ENCODE measurements at regions not wholly inside any gene's neighbourhood (a gene's known extent, or its start where the extent isn't known, plus 50 kb on each side); places are given as distances from the start of the nearest gene placed in this dataset.

- 86 to 90% methylated on average over 2 of the region's 2 CpGs for WGBS, 2 donors
- H3K4me1 ChIP-seq: peaks cover 0 to 12% (median 5%) of the 10 kb centered on the region in 4 donors
- intact Hi-C loops (cut with DNase I): no loop called here
- H3K9me3 ChIP-seq: no peaks in the 10 kb centered on the region
- H3K36me3 ChIP-seq: no peaks in the 10 kb centered on the region
- TF ChIP-seq, protein P1, sequence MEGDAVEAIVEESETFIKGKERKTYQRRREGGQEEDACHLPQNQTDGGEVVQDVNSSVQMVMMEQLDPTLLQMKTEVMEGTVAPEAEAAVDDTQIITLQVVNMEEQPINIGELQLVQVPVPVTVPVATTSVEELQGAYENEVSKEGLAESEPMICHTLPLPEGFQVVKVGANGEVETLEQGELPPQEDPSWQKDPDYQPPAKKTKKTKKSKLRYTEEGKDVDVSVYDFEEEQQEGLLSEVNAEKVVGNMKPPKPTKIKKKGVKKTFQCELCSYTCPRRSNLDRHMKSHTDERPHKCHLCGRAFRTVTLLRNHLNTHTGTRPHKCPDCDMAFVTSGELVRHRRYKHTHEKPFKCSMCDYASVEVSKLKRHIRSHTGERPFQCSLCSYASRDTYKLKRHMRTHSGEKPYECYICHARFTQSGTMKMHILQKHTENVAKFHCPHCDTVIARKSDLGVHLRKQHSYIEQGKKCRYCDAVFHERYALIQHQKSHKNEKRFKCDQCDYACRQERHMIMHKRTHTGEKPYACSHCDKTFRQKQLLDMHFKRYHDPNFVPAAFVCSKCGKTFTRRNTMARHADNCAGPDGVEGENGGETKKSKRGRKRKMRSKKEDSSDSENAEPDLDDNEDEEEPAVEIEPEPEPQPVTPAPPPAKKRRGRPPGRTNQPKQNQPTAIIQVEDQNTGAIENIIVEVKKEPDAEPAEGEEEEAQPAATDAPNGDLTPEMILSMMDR (IDR thresholded peaks at IDR 0.05): no peak
- TF ChIP-seq POLR2AphosphoS5 (IDR thresholded peaks at IDR 0.05) (no peak), POLR2A (IDR thresholded peaks at IDR 0.05) (no peak), EP300 (IDR thresholded peaks at IDR 0.05) (no peak)
- H3K27ac ChIP-seq: no peak overlapping the region
- H3K4me3 ChIP-seq: no peak overlapping the region
- DNase-seq: no peak
- no peaks in the 10 kb centered on the region for H3K27me3 ChIP-seq
Observed at GRCh38 chr13:80888390-80888789, 547.5 kb upstream of the SPRY2 start.

- H3K4me3 ChIP-seq: no peak overlapping the region
- intact Hi-C loops (cut with DNase I): no loop called here
- no peaks in the 10 kb centered on the region for H3K36me3 ChIP-seq
- peaks cover 0 to 28% (median 7%) of the 10 kb centered on the region in 4 donors for H3K4me1 ChIP-seq
- no peaks in the 10 kb centered on the region for H3K27me3 ChIP-seq
- H3K27ac ChIP-seq: no peak overlapping the region
- DNase-seq: no peak
- TF ChIP-seq POLR2A (IDR thresholded peaks at IDR 0.05): no peak
- no peak for TF ChIP-seq EP300 (IDR thresholded peaks at IDR 0.05)
- no peak for TF ChIP-seq POLR2AphosphoS5 (IDR thresholded peaks at IDR 0.05)
- TF ChIP-seq, protein P1 (IDR thresholded peaks at IDR 0.05): no peak
- H3K9me3 ChIP-seq: no peaks in the 10 kb centered on the region
- WGBS, 2 donors: 21 to 66% methylated on average over 1 of the region's 1 CpG
Observed at GRCh38 chr13:80884056-80884785, 543.3 kb upstream of the SPRY2 start.

- Histone ChIP-seq H3K4me1 (peaks cover 0 to 28% (median 6%) of the 10 kb centered on the region in 4 donors), H3K9me3 (no peaks in the 10 kb centered on the region), H3K27ac (no peak overlapping the region), H3K4me3 (no peak overlapping the region), H3K27me3 (no peaks in the 10 kb centered on the region), H3K36me3 (no peaks in the 10 kb centered on the region)
- no peak for TF ChIP-seq EP300 (IDR thresholded peaks at IDR 0.05)
- intact Hi-C loops (cut with DNase I): no loop called here
- DNase-seq: no peak
Observed at GRCh38 chr13:80883545-80883944, 542.6 kb upstream of the SPRY2 start.

- TF ChIP-seq POLR2A (IDR thresholded peaks at IDR 0.05) (no peak), EP300 (IDR thresholded peaks at IDR 0.05) (no peak), POLR2AphosphoS5 (IDR thresholded peaks at IDR 0.05) (no peak)
- TF ChIP-seq, protein P1 (IDR thresholded peaks at IDR 0.05): no peak
- DNase-seq: no peak
- H3K36me3 ChIP-seq: no peaks in the 10 kb centered on the region
- intact Hi-C loops (cut with DNase I): no loop called here
- H3K4me1 ChIP-seq: peaks cover 0 to 28% (median 9%) of the 10 kb centered on the region in 4 donors
- H3K27me3 ChIP-seq: no peaks in the 10 kb centered on the region
- H3K4me3 ChIP-seq: no peak overlapping the region
- no peaks in the 10 kb centered on the region for H3K9me3 ChIP-seq
- H3K27ac ChIP-seq: no peak overlapping the region
Observed at GRCh38 chr13:80881942-80882445, 541.1 kb upstream of the SPRY2 start.

DNA sequence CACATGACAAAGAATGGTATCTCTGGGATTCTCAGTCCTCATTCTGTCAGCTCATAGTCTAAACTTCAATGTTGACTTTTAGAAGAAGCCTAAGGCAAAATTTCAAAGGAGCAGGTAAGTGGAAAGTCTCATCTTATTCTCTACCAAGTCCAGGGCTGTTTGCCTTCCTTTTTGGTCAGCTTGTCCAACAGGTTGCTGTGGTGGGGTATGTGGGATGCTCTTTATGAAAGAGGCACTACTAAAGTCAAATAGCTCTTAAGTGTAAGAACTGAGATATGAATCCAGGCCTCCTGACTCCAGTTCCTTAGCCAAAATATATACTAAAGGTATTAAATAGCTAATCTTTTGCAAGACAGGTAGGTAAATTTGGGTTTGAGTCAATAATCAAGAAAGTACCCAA lies 540.6 kb upstream of the SPRY2 start:
- Histone ChIP-seq H3K4me3 (no peak overlapping the region), H3K27ac (no peak overlapping the region), H3K36me3 (no peaks in the 10 kb centered on the region), H3K4me1 (peaks cover 0 to 28% (median 9%) of the 10 kb centered on the region in 4 donors), H3K27me3 (no peaks in the 10 kb centered on the region), H3K9me3 (no peaks in the 10 kb centered on the region)
- DNase-seq: no peak
- no peak for TF ChIP-seq POLR2A (IDR thresholded peaks at IDR 0.05)
- TF ChIP-seq EP300 (IDR thresholded peaks at IDR 0.05): no peak
- no peak for TF ChIP-seq POLR2AphosphoS5 (IDR thresholded peaks at IDR 0.05)
- TF ChIP-seq, protein P1 (IDR thresholded peaks at IDR 0.05): no peak
- intact Hi-C loops (cut with DNase I): no loop called here

Data from sigmoid colon (tissue), 6 donors.